ENCODE measurements at regions not wholly inside any gene's neighbourhood (a gene's known extent, or its start where the extent isn't known, plus 50 kb on each side); places are given as distances from the start of the nearest gene placed in this dataset.
"Not testable (repeated sequence)": the region's sequence is repeated elsewhere in the genome, so short reads cannot be mapped to it uniquely, and the experiment has no call there.

- DNase-seq (ENCODE audit: low spot score), result no peak
Observed at GRCh38 chrX:117508021-117508420, 608.6 kb downstream of the KLHL13 start.

DNA sequence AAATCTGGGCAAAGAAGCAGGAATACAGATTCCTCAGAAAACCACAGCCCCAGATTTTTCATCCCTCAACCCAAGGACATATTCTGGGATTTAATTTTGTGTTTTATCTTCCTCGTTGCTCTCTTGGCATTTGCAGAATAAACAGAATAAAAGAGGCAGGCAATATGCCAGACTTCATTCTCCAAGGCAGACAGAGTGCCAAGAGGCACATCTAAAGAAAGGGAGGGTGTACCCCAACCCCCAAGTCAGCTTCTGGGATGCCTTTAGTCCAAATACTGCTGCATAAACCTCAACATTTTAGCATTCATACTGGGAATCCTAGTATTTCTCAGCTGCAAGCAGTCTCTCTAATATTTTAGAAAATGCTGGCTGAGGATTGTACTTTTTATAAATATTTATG lies 629.2 kb downstream of the KLHL13 start:
- DNase-seq (ENCODE audit: low spot score), result no peak

DNA sequence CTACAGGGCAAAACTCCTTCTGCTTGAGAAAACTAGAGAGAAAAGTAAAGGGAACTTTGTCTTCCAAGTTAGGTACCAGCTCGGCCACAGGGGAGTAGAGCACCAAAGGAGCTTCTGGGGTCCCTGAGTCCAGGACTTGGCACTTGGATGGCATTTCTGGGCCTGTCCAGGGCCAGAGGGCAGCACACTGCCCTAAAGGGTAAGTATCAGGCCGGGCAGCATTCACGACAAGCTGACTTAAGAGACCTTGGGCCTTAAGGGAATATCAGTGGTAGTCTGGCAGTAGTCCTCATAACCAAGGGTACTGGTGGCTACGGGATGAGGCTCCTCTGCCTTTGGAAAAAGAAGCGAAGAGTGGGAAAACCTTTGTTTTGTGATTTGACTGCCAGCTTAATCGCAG lies 632.7 kb downstream of the KLHL13 start:
- no peak for DNase-seq (ENCODE audit: low spot score)

- peak; percentile 82 for DNase-seq (ENCODE audit: low spot score)
Observed at GRCh38 chrX:117458243-117458968, 658.2 kb downstream of the KLHL13 start.

- DNase-seq (ENCODE audit: low spot score), result no peak
Observed at GRCh38 chrX:117455787-117456186, 660.8 kb downstream of the KLHL13 start.

DNA sequence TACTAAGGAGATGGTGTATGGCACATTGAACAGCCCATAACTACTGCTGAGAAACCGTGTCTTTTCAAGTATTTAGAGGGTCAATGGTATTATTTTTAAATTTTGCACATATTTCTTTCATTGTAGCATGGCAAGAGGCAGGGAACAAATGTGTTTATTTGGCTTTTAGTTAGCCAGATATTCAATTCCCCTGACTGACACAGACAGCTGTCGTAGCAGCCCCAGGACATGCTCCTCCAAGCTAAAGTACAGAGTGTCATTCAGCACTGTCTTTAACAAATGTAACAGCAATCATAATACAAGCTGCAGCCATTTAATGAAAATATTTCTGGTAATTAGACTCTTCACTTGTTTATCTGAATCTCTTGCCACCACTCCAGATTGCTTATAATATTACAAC lies 687.1 kb downstream of the KLHL13 start:
- no peak for DNase-seq (ENCODE audit: low spot score)

- DNase-seq (ENCODE audit: low spot score), result no peak
Observed at GRCh38 chrX:117407449-117408150, 709.0 kb downstream of the KLHL13 start.

GRCh38 chrX:117400839-117401238 lies 715.8 kb downstream of the KLHL13 start:
- no peak for DNase-seq (ENCODE audit: low spot score)

- no peak for DNase-seq (ENCODE audit: low spot score)
Observed at GRCh38 chrX:117400005-117400404, 716.6 kb downstream of the KLHL13 start.

DNA sequence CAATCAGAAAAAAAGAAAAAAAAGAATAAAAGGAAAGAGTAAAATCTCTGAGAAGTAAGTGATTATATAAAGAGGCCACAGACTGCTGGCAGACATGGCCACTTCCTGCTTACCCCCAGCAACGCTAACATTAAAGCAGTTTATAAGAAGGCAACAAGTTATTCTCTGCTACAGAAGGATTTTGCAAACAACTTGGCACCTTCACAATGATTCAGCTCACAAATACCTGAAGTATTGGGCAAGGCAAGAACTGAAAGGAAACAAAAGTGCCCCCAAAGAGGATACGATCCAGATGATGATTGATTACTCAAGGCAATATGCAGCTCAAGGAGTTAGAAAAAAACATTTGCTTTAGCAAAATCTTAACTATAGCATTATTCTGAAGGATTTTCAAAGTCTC lies 718.8 kb downstream of the KLHL13 start:
- DNase-seq (ENCODE audit: low spot score), result no peak

DNA sequence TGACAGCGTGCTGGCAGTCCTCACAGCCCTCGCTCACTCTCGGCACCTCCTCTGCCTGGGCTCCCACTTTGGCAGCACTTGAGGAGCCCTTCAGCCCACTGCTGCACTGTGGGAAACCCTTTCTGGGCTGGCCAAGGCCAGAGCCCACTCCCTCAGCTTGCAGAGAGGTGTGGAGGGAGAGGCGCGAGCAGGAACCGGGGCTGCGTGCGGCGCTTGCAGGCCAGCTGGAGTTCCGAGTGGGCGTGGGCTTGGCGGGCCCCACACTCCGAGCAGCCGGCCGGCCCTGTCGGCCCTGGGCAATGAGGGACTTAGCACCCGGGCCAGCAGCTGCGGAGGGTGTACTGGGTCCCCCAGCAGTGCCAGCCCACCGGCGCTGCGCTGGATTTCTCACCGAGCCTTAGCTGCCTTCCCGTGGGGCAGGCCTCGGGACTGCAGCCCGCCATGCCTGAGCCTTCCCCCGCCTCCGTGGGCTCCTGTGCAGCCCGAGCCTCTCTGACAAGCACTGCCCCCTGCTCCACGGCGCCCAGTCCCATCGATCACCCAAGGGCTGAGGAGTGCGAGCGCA lies 722.0 kb downstream of the KLHL13 start:
- not testable (repeated sequence) for DNase-seq (ENCODE audit: low spot score)

DNA sequence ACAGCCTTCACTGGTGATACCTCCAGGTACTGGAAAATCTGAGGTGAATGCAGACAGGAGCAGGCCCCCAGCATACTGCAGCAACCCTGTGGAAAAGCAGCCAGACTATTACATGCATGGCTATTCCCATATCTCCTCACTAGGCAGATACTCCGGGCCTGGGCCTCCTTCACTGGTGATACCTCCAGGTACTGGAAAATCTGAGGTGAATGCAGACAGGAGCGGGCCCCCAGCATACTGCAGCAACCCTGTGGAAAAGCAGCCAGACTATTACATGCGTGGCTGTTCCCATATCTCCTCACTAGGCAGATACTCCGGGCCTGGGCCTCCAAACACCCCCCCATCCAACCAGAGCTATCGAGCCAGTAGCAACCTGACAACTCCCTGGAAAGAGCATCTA lies 724.2 kb downstream of the KLHL13 start:
- DNase-seq (ENCODE audit: low spot score), result not testable (repeated sequence)

GRCh38 chrX:117376460-117376859 lies 740.1 kb downstream of the KLHL13 start:
- no peak for DNase-seq (ENCODE audit: low spot score)

DNA sequence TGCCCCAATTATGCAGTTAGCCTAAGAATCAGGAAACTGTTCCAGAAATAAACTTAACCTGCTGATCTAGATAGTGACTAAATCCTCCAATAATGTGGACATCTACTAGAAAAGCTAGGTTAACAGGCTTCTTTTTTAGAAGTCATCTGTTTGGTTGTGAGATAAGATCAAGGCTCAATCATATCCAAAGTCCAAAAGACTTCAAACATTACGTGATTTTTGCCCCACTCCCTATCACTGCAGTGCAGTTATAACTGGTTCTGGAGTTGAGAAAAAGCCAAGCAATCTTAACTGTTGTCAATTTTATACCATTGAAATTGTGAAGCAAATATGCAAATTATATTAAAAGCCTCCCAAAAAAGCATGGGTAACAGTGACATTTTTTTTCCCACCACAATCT lies 781.4 kb downstream of the KLHL13 start:
- DNase-seq (ENCODE audit: low spot score), result no peak

DNA sequence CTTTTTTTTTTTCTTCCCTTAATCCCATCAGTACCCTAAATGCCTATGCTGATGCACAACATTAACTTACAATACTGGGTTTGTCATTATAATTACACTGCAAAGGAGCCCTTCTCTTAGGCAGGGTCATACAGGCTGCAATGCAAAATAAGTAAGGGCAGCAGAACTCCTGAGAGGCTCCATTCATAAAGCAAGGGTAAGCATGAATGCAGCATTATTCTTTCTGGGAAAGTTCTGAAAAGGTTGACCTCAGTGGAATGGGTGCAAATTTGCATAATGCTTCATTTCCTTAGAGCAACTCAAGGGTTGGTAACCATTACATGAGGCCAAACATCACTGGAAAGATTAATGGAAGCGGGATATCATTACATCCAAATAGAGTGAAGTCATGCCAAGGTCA lies 789.2 kb downstream of the KLHL13 start:
- DNase-seq (ENCODE audit: low spot score), result no peak

- no peak for DNase-seq (ENCODE audit: low spot score)
Observed at GRCh38 chrX:117325706-117326105, 790.9 kb downstream of the KLHL13 start.

DNA sequence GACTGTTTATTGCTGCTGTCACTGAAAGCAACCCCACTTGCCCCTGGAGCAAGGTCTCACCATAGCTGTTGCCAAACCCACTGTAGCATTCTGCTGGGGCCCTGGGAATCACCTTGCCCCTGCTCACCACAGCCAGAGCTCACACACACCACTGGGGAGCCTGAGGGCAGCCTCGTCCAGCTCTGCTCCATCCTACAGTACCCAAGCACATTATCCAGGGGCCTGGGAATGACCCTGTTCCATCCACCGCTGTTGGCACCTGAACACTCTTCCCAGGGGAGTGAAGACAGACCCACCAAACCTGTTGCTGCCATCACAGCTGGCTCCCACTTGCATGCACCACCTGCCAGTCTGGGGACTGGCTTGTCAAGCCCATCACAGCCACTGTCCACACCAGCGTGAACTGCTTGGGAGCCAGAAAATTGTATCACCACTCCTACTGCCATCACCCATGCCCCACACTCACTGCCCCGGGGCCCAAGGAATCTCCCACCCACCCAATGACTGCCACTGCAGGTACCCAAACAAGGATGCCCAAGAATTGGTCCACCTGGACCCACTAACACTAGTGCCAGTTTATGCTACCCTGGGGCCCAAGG lies 811.3 kb downstream of the KLHL13 start:
- DNase-seq (ENCODE audit: low spot score), result no peak

- no peak for DNase-seq (ENCODE audit: low spot score)
Observed at GRCh38 chrX:117301086-117301485, 815.5 kb downstream of the KLHL13 start.

DNA sequence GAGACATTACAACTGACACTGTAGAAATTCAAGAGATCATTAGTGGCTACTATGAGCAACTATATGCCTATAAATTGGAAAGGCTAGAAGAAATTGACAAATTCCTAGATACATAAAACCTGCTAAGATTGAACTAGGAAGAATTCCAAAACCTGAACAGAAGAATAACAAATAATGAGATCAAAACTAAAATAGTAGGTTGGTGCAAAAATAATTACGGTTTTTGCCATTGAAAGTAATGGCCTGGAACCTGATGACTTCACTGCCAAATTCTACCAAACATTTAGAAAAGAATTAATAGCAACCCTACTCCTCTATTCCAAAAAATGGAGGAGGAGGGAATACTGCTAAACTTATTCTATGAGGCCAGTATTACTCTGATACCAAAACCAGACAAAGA lies 824.9 kb downstream of the KLHL13 start:
- no peak for DNase-seq (ENCODE audit: low spot score)

DNA sequence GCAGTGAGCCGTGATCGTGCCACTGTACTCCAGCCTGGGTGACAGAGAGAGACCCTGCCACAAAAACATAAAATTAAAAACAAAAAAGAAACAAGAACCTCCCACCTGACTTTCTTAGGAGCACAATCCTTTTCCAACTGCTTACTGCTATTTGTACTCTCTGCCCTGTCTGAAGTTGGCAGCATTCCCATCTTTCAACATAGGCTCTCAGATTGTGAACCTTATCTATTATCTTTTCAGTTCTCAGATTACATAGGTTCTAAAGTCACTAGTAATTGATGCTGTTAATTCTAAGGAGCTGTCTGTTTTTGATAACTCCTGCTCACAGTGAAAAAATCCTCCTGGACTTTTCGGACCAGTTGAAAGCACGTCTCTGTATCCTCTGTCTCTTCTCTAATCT lies 812.2 kb upstream of the CT83 start:
- DNase-seq (ENCODE audit: low spot score), result no peak
